Stimulated activated naive CD4-positive, alpha-beta T cell treated with Interleukin-2 at 50 U/mL for 16 hours (primary cell): ENCODE measurements at regions not wholly inside any gene's neighbourhood (a gene's known extent, or its start where the extent isn't known, plus 50 kb on each side); places are given as distances from the start of the nearest gene placed in this dataset.

Experiments
- DNase-seq: peaks from one replicate; lab custom pipeline; 2025; lab: John Stamatoyannopoulos, UW

- DNase-seq = no peak
Measured at GRCh38 chr7:136665878-136666509, 202.5 kb upstream of the CHRM2 start.

GRCh38 chr7:136664537-136664936 lies 203.9 kb upstream of the CHRM2 start:
- DNase-seq = no peak

GRCh38 chr7:136657482-136657921 lies 210.9 kb upstream of the CHRM2 start:
- no peak for DNase-seq

DNA sequence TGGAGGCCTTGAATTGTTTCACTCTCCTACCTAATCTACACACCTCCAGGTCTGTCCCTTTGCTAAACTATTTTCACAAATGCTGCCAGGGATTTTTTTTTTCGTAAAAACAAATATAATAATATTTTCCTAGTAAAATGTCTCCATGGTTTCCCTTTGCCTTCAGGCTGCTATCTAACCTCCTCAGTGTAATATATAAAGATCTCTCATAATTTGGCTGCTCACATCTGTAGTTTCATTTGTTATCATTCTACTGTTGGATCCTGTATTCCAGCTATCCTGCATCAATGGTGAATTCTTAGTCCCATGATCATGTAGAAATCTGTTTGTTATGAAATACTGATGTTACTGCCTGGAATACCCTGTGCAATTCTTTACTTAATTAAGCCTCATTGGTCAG lies 211.9 kb upstream of the CHRM2 start:
- no peak for DNase-seq

- DNase-seq = no peak
Measured at GRCh38 chr7:136655414-136655813, 213.0 kb upstream of the CHRM2 start.

DNA sequence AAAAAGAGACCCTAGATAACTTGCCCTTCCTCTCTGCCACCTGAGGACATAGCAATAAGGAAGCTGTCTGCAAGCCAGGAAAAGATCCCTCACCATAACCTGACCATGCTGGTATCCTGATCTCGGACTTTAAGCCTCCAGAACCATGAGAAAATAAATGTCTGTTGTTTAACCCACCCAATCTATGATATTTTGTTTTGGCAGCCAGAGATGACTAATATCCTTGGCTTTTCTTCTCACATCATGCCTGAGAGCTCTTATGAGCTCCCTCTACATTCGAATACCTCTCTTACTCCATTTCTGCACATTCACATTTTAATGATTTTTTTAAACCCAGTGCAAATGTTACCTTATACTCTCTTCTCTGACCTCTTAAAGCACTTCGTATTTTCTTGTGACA lies 214.0 kb upstream of the CHRM2 start:
- DNase-seq = no peak

DNA sequence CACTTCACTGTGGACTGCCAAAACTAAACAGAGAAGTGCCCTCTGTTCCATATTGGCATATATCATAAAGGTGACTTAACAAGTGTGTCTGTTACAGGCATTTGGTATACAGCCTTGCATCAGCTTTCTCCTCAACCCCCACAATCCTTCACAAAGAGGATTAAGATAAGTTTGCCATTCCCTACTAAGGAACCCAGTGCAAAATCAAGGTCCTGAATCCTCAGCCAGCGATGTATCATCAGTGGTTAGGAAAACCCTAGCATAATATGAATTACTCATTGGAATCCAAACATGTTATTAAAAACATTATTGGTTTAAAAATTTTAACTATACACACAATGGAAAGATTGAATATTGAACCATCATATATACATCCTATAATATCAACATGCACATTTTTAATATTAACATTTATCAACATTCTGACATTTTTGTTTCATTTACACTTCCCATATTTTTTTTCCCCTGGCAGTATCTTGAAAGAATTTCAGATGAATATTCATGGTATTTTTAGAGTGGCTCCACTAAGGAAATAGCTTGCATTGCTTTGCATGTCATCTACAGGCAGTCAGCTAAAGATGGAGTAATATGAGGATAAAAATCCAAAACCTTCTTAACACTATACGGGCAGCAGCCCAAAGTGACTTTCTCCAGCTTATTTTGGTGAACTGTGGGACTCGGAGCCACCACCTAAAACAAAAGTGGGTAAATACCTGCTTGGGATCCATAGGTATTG lies 215.6 kb upstream of the CHRM2 start:
- DNase-seq = no peak

DNA sequence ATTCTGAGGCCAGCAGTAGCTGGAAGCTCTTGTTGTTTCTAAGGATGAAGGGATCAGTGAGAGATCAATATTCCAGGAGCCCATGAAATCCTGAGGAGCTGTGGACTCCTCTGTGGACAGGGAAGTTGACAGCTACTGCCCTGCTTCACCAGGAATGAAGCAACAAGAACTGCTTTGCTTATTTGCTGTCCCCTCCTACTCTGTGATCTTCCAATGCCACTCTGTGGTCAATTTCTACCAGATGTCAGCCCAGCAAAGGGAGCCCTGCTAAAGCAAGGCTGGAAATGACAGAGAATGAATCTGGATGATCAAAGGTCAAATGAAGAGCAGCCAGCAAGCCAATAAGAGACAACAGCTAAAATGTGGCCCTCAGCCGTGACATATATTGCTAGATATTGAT lies 227.5 kb upstream of the CHRM2 start:
- no peak for DNase-seq

DNA sequence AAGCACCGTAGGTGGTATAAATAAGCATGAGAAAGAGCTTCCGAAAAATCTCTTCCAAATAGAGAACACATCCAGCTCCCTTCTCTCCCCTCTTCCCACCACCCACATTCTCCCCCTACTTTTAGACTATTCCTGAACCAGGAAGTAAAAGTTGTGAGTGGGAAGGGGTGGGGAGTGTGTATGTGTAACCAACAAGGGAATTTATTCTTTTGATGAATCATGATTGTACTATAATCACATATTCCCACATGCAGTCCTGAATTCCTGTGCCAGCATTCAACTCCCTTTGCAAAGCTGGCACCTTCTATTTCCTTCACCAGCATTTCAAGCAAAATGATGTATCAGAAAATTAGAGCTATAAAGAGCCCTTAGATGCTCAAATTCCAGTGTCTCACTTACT lies 230.6 kb upstream of the CHRM2 start:
- DNase-seq = no peak

- no peak for DNase-seq
Measured at GRCh38 chr7:136635751-136636150, 232.7 kb upstream of the CHRM2 start.

DNA sequence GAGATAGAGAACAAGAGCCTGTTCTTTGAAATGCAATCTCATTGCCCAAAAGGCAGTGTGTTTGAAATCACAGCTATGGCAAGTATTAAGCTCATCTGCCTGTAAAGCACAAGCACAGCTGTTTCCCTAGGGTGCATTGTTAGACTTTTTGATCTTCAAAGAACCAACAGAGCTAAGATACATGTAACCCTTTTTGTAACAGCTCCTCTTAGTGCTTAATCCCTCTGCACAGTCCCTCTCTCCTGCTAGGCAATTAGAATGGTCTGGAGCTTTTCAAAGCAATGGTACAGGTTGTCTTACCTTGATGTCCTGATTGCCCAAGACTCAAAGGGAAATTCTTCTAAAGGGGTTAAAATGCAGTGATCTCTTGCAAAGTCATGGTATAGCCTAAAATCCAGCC lies 249.6 kb upstream of the CHRM2 start:
- no peak for DNase-seq

GRCh38 chr7:136617176-136617575 lies 251.3 kb upstream of the CHRM2 start:
- DNase-seq = no peak

- DNase-seq = no peak
Measured at GRCh38 chr7:136605532-136606329, 262.7 kb upstream of the CHRM2 start.

DNA sequence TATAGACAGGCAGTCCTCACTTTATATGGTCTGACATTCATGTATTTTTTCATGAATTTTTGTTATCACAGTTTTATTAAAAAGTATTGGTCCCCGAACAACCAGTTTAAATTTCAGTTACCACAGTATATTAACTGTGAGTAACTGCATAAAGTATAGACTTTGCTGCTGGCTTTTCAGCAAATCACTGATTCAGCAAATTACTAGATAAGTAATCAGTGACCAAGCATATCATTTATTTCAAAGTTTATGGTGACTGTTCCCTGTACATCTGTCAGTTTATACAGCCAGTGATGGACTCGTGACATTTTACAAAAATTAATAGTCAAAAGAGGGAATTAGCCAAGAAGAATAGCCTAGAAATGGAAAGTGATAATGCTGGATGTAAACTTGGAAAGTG lies 266.7 kb upstream of the CHRM2 start:
- no peak for DNase-seq

DNA sequence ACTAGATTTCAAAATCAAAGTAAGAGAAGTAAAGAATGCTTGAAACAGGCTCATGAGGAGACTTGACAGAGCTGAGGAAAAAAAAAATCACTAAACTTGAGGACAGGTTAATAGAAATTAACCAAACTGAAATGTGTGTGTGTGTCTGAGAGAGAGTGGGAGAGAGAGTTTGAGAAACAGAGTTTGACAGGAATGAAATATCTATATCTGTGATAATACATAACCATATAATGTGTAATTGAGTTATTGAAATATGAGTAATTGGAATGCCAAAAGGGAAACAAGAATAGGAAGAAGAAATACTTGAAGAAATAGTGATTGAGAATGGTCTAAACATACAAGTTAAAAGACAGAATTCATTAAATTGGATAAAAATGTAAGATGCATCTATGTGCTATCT lies 268.0 kb upstream of the CHRM2 start:
- DNase-seq = no peak

GRCh38 chr7:136594739-136595144 lies 273.7 kb upstream of the CHRM2 start:
- DNase-seq = no peak

DNA sequence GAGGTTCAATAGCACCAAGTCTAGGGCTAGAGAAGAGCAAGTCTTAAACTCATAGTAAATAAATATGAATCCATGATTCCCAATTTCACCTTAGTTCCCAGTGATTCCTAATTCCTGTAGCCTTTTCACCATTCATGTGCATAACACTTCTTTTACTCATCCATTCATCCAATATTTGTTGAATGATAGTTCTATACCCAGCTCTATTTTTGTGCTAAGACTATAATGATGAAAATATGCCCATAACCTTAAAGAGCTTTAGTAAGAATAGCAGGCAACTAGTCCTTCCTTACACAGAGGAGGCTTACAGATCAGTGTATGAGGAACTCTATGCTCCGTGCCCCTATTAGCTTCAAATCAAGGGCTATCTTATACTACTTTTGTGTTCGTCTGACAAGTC lies 280.2 kb upstream of the CHRM2 start:
- DNase-seq = no peak

DNA sequence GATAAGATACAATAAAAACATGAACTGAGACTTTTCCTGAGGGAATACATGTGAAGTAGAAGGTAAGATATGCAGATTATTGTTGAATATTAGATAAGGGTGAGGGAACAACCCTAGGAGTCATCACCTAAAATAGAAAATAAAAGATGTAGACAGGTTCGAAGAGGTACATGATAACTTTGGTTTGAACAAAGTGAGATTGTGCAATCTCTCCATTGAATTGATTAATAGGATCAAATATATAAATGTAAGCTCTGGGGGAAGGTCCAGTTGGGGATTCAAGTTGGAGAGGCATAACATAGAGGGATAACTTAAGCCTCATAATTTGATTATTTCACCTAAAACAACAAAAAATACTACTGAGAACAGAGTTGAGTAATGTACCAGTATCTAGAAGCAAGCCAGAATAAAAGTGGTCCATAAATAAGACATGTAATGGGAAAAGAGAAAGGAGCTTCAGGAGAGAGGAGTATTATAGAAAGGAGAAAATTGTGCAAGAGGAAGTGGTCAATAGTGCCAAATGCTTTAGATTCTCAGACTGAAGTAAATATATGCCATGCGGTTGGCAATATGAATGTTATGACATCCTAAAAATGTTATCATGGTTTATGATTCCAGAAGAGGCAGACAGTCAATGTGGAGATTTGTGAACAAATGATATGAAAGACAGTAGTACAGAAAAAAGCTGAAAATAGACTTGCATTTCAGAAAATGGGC lies 282.3 kb upstream of the CHRM2 start:
- no peak for DNase-seq

GRCh38 chr7:136566491-136566890 lies 302.0 kb upstream of the CHRM2 start:
- DNase-seq = no peak

- DNase-seq = no peak
Measured at GRCh38 chr7:136555933-136556332, 312.5 kb upstream of the CHRM2 start.

- DNase-seq = no peak
Measured at GRCh38 chr7:136551618-136552017, 316.8 kb upstream of the CHRM2 start.

- DNase-seq = no peak
Measured at GRCh38 chr7:136549756-136550155, 318.7 kb upstream of the CHRM2 start.
